HG02885 (cell line): ENCODE measurements at regions not wholly inside any gene's neighbourhood (a gene's known extent, or its start where the extent isn't known, plus 50 kb on each side); places are given as distances from the start of the nearest gene placed in this dataset.

ENCODE experiments used
- ATAC-seq: cut with Tn5 transposase; IDR thresholded peaks from one replicate; pipeline ENCODE4 v1.9.1; 2021; ENCODE audit warnings: mild to moderate bottlenecking; ENCODE audit not compliant: unreplicated experiment, poor library complexity

DNA sequence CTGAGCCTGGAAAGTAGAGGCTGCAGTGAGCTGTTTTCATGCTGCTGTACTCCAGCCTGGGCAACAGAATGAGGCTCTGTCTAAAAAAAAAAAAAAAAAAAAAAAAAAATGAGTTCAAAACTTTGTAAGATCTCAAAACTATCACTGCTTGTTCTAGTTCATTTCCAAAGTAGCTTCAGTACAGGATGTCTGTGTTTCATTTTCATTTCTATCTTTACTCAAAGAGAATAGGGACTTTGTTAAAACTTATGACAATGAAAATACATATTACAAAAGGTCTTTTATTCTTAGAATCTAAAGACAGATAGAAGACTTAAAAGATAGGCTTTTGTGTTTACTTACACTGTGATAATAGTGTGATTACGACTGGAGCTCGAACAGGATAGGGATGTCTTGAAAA lies 709.7 kb downstream of the ADGRL2 start:
- no peak for ATAC-seq

- no peak for ATAC-seq
Observed at GRCh38 chr1:82507011-82507410, 706.3 kb downstream of the ADGRL2 start.

GRCh38 chr1:82503822-82504221 lies 703.1 kb downstream of the ADGRL2 start:
- ATAC-seq, result no peak

GRCh38 chr1:82499022-82499421 lies 698.3 kb downstream of the ADGRL2 start:
- ATAC-seq, result no peak

DNA sequence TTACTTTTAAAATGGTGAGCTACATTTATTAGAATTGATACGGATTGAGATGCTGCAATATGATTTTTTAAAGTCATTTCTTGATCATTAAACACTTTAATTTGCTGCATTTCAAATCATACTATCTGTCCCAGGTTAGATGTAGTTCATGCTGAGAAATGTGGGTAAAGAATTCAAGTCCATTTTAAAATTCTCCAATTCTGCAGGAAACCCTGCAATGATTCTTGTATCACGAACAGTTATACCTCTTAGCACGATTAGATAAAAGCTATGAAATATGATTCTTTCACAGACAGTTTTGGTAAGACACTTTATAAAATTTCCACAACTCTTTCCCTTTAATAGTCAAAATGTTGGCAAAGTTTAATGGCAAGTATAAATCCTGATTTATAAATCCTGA lies 693.4 kb downstream of the ADGRL2 start:
- ATAC-seq, result no peak

- ATAC-seq, result no peak
Observed at GRCh38 chr1:82492159-82492558, 691.4 kb downstream of the ADGRL2 start.

GRCh38 chr1:82491301-82492048 lies 690.7 kb downstream of the ADGRL2 start:
- no peak for ATAC-seq

DNA sequence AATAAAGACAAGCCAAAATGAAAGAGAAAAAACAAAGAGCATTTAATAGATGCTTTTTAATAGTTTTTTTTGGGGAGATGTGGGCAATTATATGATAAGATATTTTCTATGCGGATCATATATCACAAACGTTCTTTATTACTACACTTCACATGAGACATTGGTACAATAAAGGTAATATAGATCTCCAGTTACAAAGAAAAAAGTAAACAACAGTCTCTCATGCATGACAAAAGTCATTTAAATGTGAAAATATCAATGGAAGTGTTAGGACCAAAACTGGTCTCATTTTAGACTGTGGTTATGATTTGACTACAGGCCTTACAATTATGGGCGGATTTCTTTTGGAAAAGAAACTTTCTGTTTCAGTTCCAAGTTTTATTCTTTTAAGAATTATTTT lies 687.0 kb downstream of the ADGRL2 start:
- ATAC-seq, result no peak

DNA sequence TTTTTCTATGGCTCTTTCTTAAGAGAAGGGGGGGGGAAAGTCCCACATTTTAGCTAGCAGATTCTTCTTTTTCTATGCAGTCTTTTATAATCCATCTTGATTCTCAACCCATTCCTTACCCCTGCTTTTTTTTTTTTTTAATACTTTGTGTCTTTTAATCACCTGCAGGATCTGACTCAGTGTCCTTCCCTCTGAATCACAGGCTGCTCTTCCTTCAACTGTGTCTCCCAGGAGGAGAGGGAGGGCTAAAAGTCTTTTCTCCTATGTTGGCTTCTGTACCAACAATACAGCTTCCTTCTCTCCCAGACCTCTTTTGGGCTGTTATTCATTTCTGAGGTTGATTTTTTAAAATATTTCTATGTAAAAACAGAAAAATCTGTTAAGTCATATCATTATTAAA lies 686.2 kb downstream of the ADGRL2 start:
- no peak for ATAC-seq

DNA sequence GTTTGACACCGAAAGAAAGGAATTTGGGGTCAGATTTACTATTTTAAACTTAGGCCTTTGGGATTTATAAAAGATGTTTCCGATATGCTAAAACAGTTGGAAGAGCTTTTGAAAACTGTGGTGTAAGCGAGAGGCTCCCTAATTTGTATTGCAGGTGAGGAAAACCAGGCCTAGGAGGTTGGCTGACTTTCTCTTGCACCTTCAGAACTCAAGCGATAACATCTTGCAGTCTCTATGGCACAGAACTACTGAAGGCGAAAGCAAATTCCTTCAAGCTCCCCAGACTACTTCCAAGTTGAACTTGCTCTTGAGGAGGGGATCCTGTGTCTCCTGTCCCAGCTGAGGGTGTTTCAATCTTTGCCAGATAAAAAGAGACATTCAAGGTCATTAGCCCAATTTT lies 685.7 kb downstream of the ADGRL2 start:
- ATAC-seq, result no peak

- ATAC-seq, result no peak
Observed at GRCh38 chr1:82485591-82486369, 685.0 kb downstream of the ADGRL2 start.

DNA sequence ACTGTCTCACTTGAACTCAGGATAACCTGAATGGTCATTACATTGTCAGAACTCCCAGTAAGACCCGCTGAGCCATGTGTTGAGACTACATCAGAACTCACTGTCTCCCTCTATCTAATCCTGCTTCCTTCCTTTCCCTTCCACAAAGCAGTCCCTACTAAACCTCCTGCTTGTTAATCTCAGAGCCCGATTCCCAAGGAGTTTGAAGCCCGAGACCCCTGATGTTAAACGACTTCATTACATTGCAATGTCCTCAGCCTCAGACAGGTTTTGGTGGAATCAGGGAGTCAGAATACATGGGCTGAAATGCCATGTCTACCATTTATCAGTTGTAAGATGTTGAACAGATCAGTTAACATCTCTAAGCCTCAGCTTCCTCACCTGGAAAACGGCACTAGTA lies 682.4 kb downstream of the ADGRL2 start:
- no peak for ATAC-seq

GRCh38 chr1:82478916-82479315 lies 678.2 kb downstream of the ADGRL2 start:
- ATAC-seq, result no peak

- no peak for ATAC-seq
Observed at GRCh38 chr1:82472489-82473131, 671.9 kb downstream of the ADGRL2 start.

GRCh38 chr1:82466891-82467290 lies 666.2 kb downstream of the ADGRL2 start:
- ATAC-seq, result no peak

GRCh38 chr1:82466416-82466815 lies 665.7 kb downstream of the ADGRL2 start:
- ATAC-seq, result no peak

- ATAC-seq, result no peak
Observed at GRCh38 chr1:82465024-82465423, 664.3 kb downstream of the ADGRL2 start.

- ATAC-seq, result no peak
Observed at GRCh38 chr1:82464362-82465001, 663.7 kb downstream of the ADGRL2 start.

DNA sequence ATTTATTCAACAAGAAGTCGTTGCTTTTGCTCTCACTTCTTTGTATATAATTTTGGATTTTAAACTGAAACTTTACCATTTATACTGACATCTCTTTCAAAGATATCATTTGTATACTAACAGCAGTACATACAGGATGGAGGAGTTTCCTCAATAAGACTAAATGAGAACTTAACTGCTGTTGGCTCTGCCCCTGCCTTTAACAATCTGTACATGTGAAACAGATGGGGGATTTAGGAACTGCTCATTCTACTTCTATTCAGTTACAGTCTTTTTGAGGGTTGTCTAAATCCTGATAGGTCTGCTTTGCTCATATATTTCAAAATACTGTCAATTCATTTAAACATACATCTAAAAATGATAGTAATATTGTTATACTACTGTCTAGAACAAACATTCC lies 663.2 kb downstream of the ADGRL2 start:
- no peak for ATAC-seq

DNA sequence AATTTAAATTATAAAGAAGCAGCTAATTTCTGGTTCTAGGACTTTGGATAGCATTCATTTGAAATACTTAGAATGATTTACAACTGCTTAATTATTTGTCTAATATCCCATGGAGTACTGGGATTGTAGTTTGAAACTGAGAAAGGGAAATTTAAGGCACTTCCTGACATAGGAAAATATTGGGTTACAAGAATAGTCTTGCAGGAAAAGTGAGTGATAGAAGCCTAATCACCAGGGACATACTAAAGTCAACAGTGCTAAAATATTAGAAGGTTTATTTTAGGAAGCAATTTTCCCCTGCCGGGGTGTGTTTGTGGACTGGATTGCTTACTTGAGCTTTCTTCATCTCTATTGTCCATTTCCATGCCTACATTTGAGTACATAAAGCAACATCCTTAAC lies 661.6 kb downstream of the ADGRL2 start:
- ATAC-seq, result no peak

- no peak for ATAC-seq
Observed at GRCh38 chr1:82455342-82455741, 654.6 kb downstream of the ADGRL2 start.
